ENCODE measurements at regions not wholly inside any gene's neighbourhood (a gene's known extent, or its start where the extent isn't known, plus 50 kb on each side); places are given as distances from the start of the nearest gene placed in this dataset.

- TF ChIP-seq CTCF (conservative IDR thresholded peaks at IDR 0.05 in 1 of 2, IDR thresholded peaks at IDR 0.05 in 1 of 2; ENCODE audit: extremely low read depth in 1 of 2, insufficient read depth in 1 of 2, low read depth in 1 of 2, low read length in 2 of 2), result no peak
- TF ChIP-seq EZH2 (IDR thresholded peaks at IDR 0.05; ENCODE audit: borderline replicate concordance, low read length), result no peak
These were observed 795.3 kb upstream of the AADAT start for GRCh38 chr4:170884969-170885570.

Measured in mammary epithelial cell (primary cell).